H9 (cell line): ENCODE measurements at regions not wholly inside any gene's neighbourhood (a gene's known extent, or its start where the extent isn't known, plus 50 kb on each side); places are given as distances from the start of the nearest gene placed in this dataset.

Experiments
- DNase-seq: peaks from one replicate; pipeline ENCODE4 v3.0.0-alpha.2; 2017
- H2AFZ ChIP-seq: one replicate; pipeline ENCODE4 v1.6.1; 2013; ENCODE audit warnings: mild to moderate bottlenecking, low read length, control low read depth, moderate library complexity
- H2AK5ac ChIP-seq: 2 replicates; pipeline ENCODE4 v1.6.1; 2013; ENCODE audit warnings: low read length, control low read depth, mixed read lengths; ENCODE audit not compliant: insufficient read length
- H2BK120ac ChIP-seq: one replicate; pipeline ENCODE4 v1.6.1; 2013; ENCODE audit warnings: low read depth, mild to moderate bottlenecking, low read length, control low read depth, inconsistent platforms; ENCODE audit not compliant: poor library complexity, severe bottlenecking
- H2BK12ac ChIP-seq: 2 replicates; pipeline ENCODE4 v1.6.1; 2013; ENCODE audit warnings: low read length, control low read depth, mixed read lengths, low read depth; ENCODE audit not compliant: insufficient read length
- H2BK15ac ChIP-seq: 2 replicates; pipeline ENCODE4 v1.6.1; 2013; ENCODE audit warnings: low read depth, low read length, control low read depth
- H2BK20ac ChIP-seq: one replicate; pipeline ENCODE4 v1.6.1; 2013; ENCODE audit warnings: low read depth, mild to moderate bottlenecking, low read length, control low read depth, inconsistent platforms; ENCODE audit not compliant: poor library complexity, severe bottlenecking
- H2BK5ac ChIP-seq: 2 replicates; pipeline ENCODE4 v1.6.1; 2013; ENCODE audit warnings: low read length, control low read depth, mixed read lengths; ENCODE audit not compliant: insufficient read length
- H3K14ac ChIP-seq: 2 replicates; pipeline ENCODE4 v1.6.1; 2013; ENCODE audit warnings: low read length, control low read depth; ENCODE audit not compliant: insufficient read depth
- H3K18ac ChIP-seq: 2 replicates; pipeline ENCODE4 v1.6.1; 2013; ENCODE audit warnings: low read depth, mild to moderate bottlenecking, mixed read lengths, low read length, control low read depth; ENCODE audit not compliant: insufficient read length
- H3K23ac ChIP-seq: 2 replicates; pipeline ENCODE4 v1.6.1; 2013; ENCODE audit warnings: low read length, control low read depth, mixed read lengths, low read depth; ENCODE audit not compliant: insufficient read length
- H3K23me2 ChIP-seq: 2 replicates; pipeline ENCODE4 v1.6.1; 2013; ENCODE audit warnings: low read depth, mild to moderate bottlenecking, mixed read lengths, low read length, control low read depth; ENCODE audit not compliant: insufficient read length, poor library complexity, severe bottlenecking
- H3K27ac ChIP-seq: 2 replicates; pipeline ENCODE4 v1.5.1; 2013; ENCODE audit warnings: low read length, control low read depth, mixed read lengths, low read depth; ENCODE audit not compliant: insufficient read length
- H3K27me3 ChIP-seq: 2 replicates; pipeline ENCODE4 v1.6.1; 2013; ENCODE audit warnings: low read length, control low read depth, inconsistent platforms; ENCODE audit not compliant: insufficient read depth
- H3K4ac ChIP-seq: 2 replicates; pipeline ENCODE4 v1.6.1; 2013; ENCODE audit warnings: low read depth, mild to moderate bottlenecking, control low read depth, inconsistent platforms, low read length, moderate library complexity
- H3K4me1 ChIP-seq: 2 replicates; pipeline ENCODE4 v1.6.1; 2013; ENCODE audit warnings: low read length, control low read depth, inconsistent platforms; ENCODE audit not compliant: insufficient read depth
- H3K4me2 ChIP-seq: 2 replicates; pipeline ENCODE4 v1.6.1; 2013; ENCODE audit warnings: low read length, control low read depth, mixed read lengths; ENCODE audit not compliant: insufficient read length, insufficient read depth
- H3K56ac ChIP-seq: 2 replicates; pipeline ENCODE4 v1.6.1; 2013; ENCODE audit warnings: low read depth, mild to moderate bottlenecking, mixed read lengths, low read length, control low read depth; ENCODE audit not compliant: insufficient read length
- H3K79me1 ChIP-seq: 2 replicates; pipeline ENCODE4 v1.6.1; 2013; ENCODE audit warnings: low read depth, mild to moderate bottlenecking, moderate library complexity, low read length, control low read depth, inconsistent platforms; ENCODE audit not compliant: insufficient read depth, poor library complexity, severe bottlenecking
- H3K79me2 ChIP-seq: 2 replicates; pipeline ENCODE4 v1.6.1; 2013; ENCODE audit warnings: low read length, control low read depth, inconsistent platforms; ENCODE audit not compliant: insufficient read depth
- H3K9ac ChIP-seq: 2 replicates; pipeline ENCODE4 v1.6.1; 2013; ENCODE audit warnings: low read length, control low read depth, mixed read lengths; ENCODE audit not compliant: insufficient read length; ENCODE audit errors: extremely low read depth
- H3K9me3 ChIP-seq: one replicate; pipeline ENCODE4 v1.6.1; 2013; ENCODE audit warnings: low read depth, low read length, inconsistent platforms; ENCODE audit not compliant: control insufficient read depth
- H3T11ph ChIP-seq: one replicate; pipeline ENCODE4 v1.6.1; 2013; ENCODE audit warnings: mild to moderate bottlenecking, low read length, control low read depth, inconsistent platforms
- H4K20me1 ChIP-seq: one replicate; pipeline ENCODE4 v1.6.1; 2013; ENCODE audit not compliant: control insufficient read depth, insufficient read length, insufficient read depth
- H4K5ac ChIP-seq: 2 replicates; pipeline ENCODE4 v1.6.1; 2013; ENCODE audit warnings: low read depth, mild to moderate bottlenecking, mixed read lengths, low read length, control low read depth; ENCODE audit not compliant: insufficient read length
- H4K8ac ChIP-seq: replicated peaks from 2 replicates; pipeline ENCODE4 v1.6.1; 2013; ENCODE audit warnings: low read length, control low read depth, mixed read lengths, low read depth; ENCODE audit not compliant: insufficient read length
- H4K91ac ChIP-seq: 2 replicates; pipeline ENCODE4 v1.6.1; 2013; ENCODE audit warnings: low read depth, mild to moderate bottlenecking, moderate library complexity, mixed read lengths, low read length, control low read depth; ENCODE audit not compliant: insufficient read length
- H3K27ac Mint-ChIP-seq, 3 experiments: 2 replicates in 2 of 3; 3 replicates in 1 of 3; pipeline ENCODE4 v1.8.0; 2020 to 2021; ENCODE audit warnings: mixed read lengths in 3 of 3, mild to moderate bottlenecking in 1 of 3, moderate library complexity in 1 of 3
- H3K27me3 Mint-ChIP-seq: 2 replicates; pipeline ENCODE4 v1.8.0; 2021; ENCODE audit warnings: low read depth, mild to moderate bottlenecking, moderate library complexity, mixed read lengths
- H3K36me3 Mint-ChIP-seq, 3 experiments: 2 replicates in 2 of 3; 3 replicates in 1 of 3; pipeline ENCODE4 v1.8.0; 2020 to 2021; ENCODE audit warnings: low read depth in 3 of 3, mixed read lengths in 3 of 3; ENCODE audit not compliant: insufficient read depth in 1 of 3
- H3K4me1 Mint-ChIP-seq, 2 experiments: 2 replicates each; pipeline ENCODE4 v1.8.0; 2020; ENCODE audit warnings: mixed read lengths in 2 of 2
- H3K4me3 Mint-ChIP-seq, 2 experiments: 2 replicates in 1 of 2; 3 replicates in 1 of 2; pipeline ENCODE4 v1.8.0; 2020 to 2021; ENCODE audit warnings: mild to moderate bottlenecking in 2 of 2, mixed read lengths in 2 of 2, moderate library complexity in 1 of 2
- H3K9me3 Mint-ChIP-seq, 2 experiments: 2 replicates in 1 of 2; 3 replicates in 1 of 2; pipeline ENCODE4 v1.8.0; 2020; ENCODE audit warnings: mild to moderate bottlenecking in 2 of 2, mixed read lengths in 2 of 2, moderate library complexity in 1 of 2
- WGBS: extraction: QIAGEN DNeasy Blood & Tissue Kit; methylation state at CpG from one replicate; pipeline ENCODE4 v1.1.7; 2013; ENCODE audit warnings: missing lambda C conversion rate, low lambda C conversion rate, mixed read lengths; ENCODE audit not compliant: insufficient read length; ENCODE audit errors: extremely low coverage; 5-methylcytosine and 5-hydroxymethylcytosine counted together
- TF ChIP-seq, protein P1 (sequence below): fragments of 200-600 bp; sonication (generic); conservative IDR thresholded peaks from 3 replicates; pipeline ENCODE4 v1.8.0; 2021; ENCODE audit warnings: antibody characterized with exemption, mild to moderate bottlenecking

DNA sequence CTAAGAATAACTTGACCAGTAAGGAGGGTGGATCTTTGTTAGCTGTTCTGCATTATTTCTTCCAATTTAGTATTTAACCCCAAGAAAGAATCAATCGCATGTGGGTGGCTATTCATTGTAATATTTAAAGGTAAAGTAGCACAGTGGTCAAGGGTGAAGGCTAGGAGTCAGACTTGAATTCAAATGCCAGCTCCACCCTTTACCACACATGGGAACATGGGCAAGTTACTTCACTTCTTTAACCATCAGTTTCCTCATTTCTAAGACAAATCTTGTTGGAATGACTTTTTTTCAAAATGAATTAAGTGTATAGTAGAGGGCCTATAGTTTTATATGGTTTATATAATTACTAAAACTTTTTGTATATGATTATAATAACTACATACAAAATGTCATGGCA, 71.3 kb upstream of the S1PR1 start:
- no peak overlapping the region for H2BK120ac ChIP-seq
- no peak overlapping the region for H4K8ac ChIP-seq
- no peak overlapping the region for H3K27ac Mint-ChIP-seq
- H4K91ac ChIP-seq, result no peak overlapping the region
- H2BK15ac ChIP-seq, result no peak overlapping the region
- no peak overlapping the region for H3K23ac ChIP-seq
- no peak overlapping the region for H2BK5ac ChIP-seq
- no peak overlapping the region for H3K14ac ChIP-seq
- H3K9ac ChIP-seq, result no peak overlapping the region
- TF ChIP-seq, protein P1, sequence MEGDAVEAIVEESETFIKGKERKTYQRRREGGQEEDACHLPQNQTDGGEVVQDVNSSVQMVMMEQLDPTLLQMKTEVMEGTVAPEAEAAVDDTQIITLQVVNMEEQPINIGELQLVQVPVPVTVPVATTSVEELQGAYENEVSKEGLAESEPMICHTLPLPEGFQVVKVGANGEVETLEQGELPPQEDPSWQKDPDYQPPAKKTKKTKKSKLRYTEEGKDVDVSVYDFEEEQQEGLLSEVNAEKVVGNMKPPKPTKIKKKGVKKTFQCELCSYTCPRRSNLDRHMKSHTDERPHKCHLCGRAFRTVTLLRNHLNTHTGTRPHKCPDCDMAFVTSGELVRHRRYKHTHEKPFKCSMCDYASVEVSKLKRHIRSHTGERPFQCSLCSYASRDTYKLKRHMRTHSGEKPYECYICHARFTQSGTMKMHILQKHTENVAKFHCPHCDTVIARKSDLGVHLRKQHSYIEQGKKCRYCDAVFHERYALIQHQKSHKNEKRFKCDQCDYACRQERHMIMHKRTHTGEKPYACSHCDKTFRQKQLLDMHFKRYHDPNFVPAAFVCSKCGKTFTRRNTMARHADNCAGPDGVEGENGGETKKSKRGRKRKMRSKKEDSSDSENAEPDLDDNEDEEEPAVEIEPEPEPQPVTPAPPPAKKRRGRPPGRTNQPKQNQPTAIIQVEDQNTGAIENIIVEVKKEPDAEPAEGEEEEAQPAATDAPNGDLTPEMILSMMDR, result no peak
- no peak overlapping the region for H3T11ph ChIP-seq
- H3K4me1 ChIP-seq, result no peaks in the 10 kb centered on the region
- H3K4me2 ChIP-seq, result no peak overlapping the region
- no peak overlapping the region for H2AFZ ChIP-seq
- H2BK20ac ChIP-seq, result no peak overlapping the region
- DNase-seq, result no peak
- H3K27ac ChIP-seq, result no peak overlapping the region
- no peak overlapping the region for H3K4me3 Mint-ChIP-seq
- no peaks in the 10 kb centered on the region for H3K23me2 ChIP-seq
- no peaks in the 10 kb centered on the region for H3K27me3 ChIP-seq
- no peak overlapping the region for H2BK12ac ChIP-seq
- WGBS, result no CpG with 5 or more reads among the region's 1 CpG
- no peaks in the 10 kb centered on the region for H4K20me1 ChIP-seq
- no peak overlapping the region for H4K5ac ChIP-seq
- H3K79me1 ChIP-seq, result no peaks in the 10 kb centered on the region
- no peak overlapping the region for H3K4ac ChIP-seq
- H3K4me1 Mint-ChIP-seq, result peaks cover 8 to 15% of the 10 kb centered on the region in 2 experiments
- H2AK5ac ChIP-seq, result no peak overlapping the region
- H3K18ac ChIP-seq, result no peak overlapping the region
- H3K36me3 Mint-ChIP-seq, result no peaks in the 10 kb centered on the region
- no peaks in the 10 kb centered on the region for H3K79me2 ChIP-seq
- H3K56ac ChIP-seq, result no peak overlapping the region
- H3K9me3 Mint-ChIP-seq, result no peaks in the 10 kb centered on the region
- H3K9me3 ChIP-seq, result no peaks in the 10 kb centered on the region
- H3K27me3 Mint-ChIP-seq, result no peaks in the 10 kb centered on the region
